OCI-LY1 (cell line): ENCODE measurements at regions not wholly inside any gene's neighbourhood (a gene's known extent, or its start where the extent isn't known, plus 50 kb on each side); places are given as distances from the start of the nearest gene placed in this dataset.

Experiments
- H2AFZ ChIP-seq: fragments of 200-600 bp; sonication (generic), shearing (Covaris generic); 2 replicates; pipeline ENCODE4 v1.6.0; 2014; ENCODE audit warnings: antibody characterized with exemption, mild to moderate bottlenecking, low read length
- H3F3A ChIP-seq: fragments of 200-600 bp; sonication (generic), shearing (Covaris generic); 2 replicates; pipeline ENCODE4 v1.6.0; 2014; ENCODE audit warnings: mild to moderate bottlenecking, antibody characterized with exemption, low read length, moderate library complexity; ENCODE audit not compliant: insufficient read depth
- H3K27ac ChIP-seq: fragments of 200-600 bp; sonication (generic); 2 replicates; pipeline ENCODE4 v1.5.1; 2014; ENCODE audit warnings: low read length, mixed run types, mild to moderate bottlenecking, low read depth; ENCODE audit not compliant: poor library complexity, severe bottlenecking
- H3K27me3 ChIP-seq: fragments of 200-600 bp; sonication (generic); 2 replicates; pipeline ENCODE4 v1.6.0; 2014; ENCODE audit warnings: antibody characterized with exemption, mild to moderate bottlenecking, low read length, moderate library complexity; ENCODE audit not compliant: insufficient read depth
- H3K36me3 ChIP-seq: fragments of 200-600 bp; sonication (generic); 2 replicates; pipeline ENCODE4 v1.6.1; 2014; ENCODE audit warnings: mild to moderate bottlenecking, antibody characterized with exemption, low read length, moderate library complexity, mixed read lengths; ENCODE audit not compliant: insufficient read depth
- H3K4me1 ChIP-seq: fragments of 200-600 bp; sonication (generic); 2 replicates; pipeline ENCODE4 v1.5.1; 2014; ENCODE audit warnings: mild to moderate bottlenecking, low read length, moderate library complexity; ENCODE audit not compliant: insufficient read depth, severe bottlenecking
- H3K4me2 ChIP-seq: fragments of 200-600 bp; sonication (generic), shearing (Covaris generic); 2 replicates; pipeline ENCODE4 v1.6.1; 2014; ENCODE audit warnings: low read length
- H3K4me3 ChIP-seq: fragments of 200-600 bp; sonication (generic); 2 replicates; pipeline ENCODE4 v1.5.1; 2014; ENCODE audit warnings: low read length, low read depth, mild to moderate bottlenecking, mixed read lengths; ENCODE audit not compliant: poor library complexity, severe bottlenecking
- H3K79me2 ChIP-seq: fragments of 200-600 bp; shearing (Covaris generic); 2 replicates; pipeline ENCODE4 v1.6.1; 2016; ENCODE audit warnings: mixed run types, low read length, mixed read lengths; ENCODE audit not compliant: insufficient read depth
- H3K9ac ChIP-seq: fragments of 200-600 bp; sonication (generic), shearing (Covaris generic); 2 replicates; pipeline ENCODE4 v1.6.1; 2014; ENCODE audit warnings: mild to moderate bottlenecking, low read length, mixed read lengths
- H3K9me2 ChIP-seq: fragments of 200-600 bp; sonication (generic), shearing (Covaris generic); 2 replicates; pipeline ENCODE4 v1.6.1; 2014; ENCODE audit warnings: low read depth, mild to moderate bottlenecking, low read length, mixed read lengths
- H3K9me3 ChIP-seq: fragments of 200-600 bp; shearing (Covaris generic); 2 replicates; pipeline ENCODE4 v1.6.1; 2014; ENCODE audit warnings: low read length, mixed read lengths
- H4K20me1 ChIP-seq: fragments of 200-600 bp; sonication (generic), shearing (Covaris generic); 2 replicates; pipeline ENCODE4 v1.6.0; 2016; ENCODE audit warnings: mild to moderate bottlenecking, low read length; ENCODE audit not compliant: insufficient read depth
- EZH2 ChIP-seq: fragments of 200-600 bp; sonication (generic), shearing (Covaris generic); IDR thresholded peaks from 2 replicates; pipeline ENCODE4 v1.8.0; 2017; ENCODE audit warnings: borderline replicate concordance, mixed run types, mild to moderate bottlenecking, antibody characterized with exemption, low read length, moderate library complexity, mixed read lengths
- TF ChIP-seq, protein P1 (sequence below): fragments of 200-600 bp; sonication (generic), shearing (Covaris generic); IDR thresholded peaks from 2 replicates; pipeline ENCODE4 v1.5.1; 2017; ENCODE audit warnings: mild to moderate bottlenecking, antibody characterized with exemption, low read length, moderate library complexity, mixed read lengths

DNA sequence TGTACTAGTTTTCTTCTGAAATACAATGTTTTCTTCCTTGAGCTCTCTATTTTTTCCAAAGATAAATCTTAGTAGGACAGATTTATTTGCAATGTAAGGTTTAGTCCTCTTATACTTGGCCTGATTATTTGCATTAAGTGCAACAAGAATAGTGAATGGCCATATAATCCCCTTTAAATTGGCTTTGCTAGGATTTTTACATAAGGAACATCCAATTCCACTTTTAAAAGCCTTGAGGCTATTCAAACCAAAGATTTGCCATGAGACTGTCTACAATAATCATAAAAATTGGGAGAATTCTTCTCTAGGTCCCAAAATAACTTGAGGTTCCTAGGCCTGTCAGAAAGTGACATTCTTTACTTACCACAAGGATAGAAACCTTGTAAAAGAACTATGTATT, 128.6 kb upstream of the THSD7A start:
- Histone ChIP-seq H3K27me3 (no peaks in the 10 kb centered on the region), H3K27ac (no peak overlapping the region), H3K79me2 (no peaks in the 10 kb centered on the region), H3K36me3 (no peaks in the 10 kb centered on the region), H4K20me1 (no peaks in the 10 kb centered on the region), H3K9ac (no peak overlapping the region), H3K9me2 (no peaks in the 10 kb centered on the region), H3K4me1 (no peaks in the 10 kb centered on the region), H3K9me3 (no peaks in the 10 kb centered on the region), H3K4me2 (no peak overlapping the region), H3K4me3 (no peak overlapping the region), H2AFZ (no peak overlapping the region), H3F3A (no peaks in the 10 kb centered on the region)
- TF ChIP-seq, protein P1, sequence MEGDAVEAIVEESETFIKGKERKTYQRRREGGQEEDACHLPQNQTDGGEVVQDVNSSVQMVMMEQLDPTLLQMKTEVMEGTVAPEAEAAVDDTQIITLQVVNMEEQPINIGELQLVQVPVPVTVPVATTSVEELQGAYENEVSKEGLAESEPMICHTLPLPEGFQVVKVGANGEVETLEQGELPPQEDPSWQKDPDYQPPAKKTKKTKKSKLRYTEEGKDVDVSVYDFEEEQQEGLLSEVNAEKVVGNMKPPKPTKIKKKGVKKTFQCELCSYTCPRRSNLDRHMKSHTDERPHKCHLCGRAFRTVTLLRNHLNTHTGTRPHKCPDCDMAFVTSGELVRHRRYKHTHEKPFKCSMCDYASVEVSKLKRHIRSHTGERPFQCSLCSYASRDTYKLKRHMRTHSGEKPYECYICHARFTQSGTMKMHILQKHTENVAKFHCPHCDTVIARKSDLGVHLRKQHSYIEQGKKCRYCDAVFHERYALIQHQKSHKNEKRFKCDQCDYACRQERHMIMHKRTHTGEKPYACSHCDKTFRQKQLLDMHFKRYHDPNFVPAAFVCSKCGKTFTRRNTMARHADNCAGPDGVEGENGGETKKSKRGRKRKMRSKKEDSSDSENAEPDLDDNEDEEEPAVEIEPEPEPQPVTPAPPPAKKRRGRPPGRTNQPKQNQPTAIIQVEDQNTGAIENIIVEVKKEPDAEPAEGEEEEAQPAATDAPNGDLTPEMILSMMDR: no peak
- TF ChIP-seq EZH2: no peak

DNA sequence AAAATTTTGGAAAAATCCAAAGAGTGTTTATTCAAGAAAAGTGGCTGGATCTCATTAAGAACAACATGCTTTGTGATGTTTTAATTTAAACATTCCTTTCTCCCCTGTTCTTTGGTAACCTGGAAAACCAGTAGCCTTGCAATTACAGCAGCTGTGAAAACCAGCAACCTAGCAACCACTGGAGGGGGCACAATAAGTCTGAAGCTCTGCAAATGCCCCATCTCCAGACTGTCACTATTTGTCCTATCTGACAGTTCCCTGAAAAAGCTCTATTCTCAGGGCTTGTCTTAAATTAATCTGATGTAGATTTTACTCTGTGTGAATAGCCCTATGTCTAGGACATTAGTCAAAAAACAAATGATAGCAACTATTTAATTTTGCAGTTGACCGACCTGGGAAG, 137.6 kb upstream of the THSD7A start:
- H3K9ac ChIP-seq: no peak overlapping the region
- no peaks in the 10 kb centered on the region for H3K79me2 ChIP-seq
- no peaks in the 10 kb centered on the region for H3K4me1 ChIP-seq
- TF ChIP-seq, protein P1: no peak
- no peak for TF ChIP-seq EZH2
- no peaks in the 10 kb centered on the region for H3F3A ChIP-seq
- no peaks in the 10 kb centered on the region for H3K9me3 ChIP-seq
- H3K36me3 ChIP-seq: no peaks in the 10 kb centered on the region
- H3K27me3 ChIP-seq: no peaks in the 10 kb centered on the region
- no peak overlapping the region for H3K4me2 ChIP-seq
- H4K20me1 ChIP-seq: no peaks in the 10 kb centered on the region
- no peaks in the 10 kb centered on the region for H3K9me2 ChIP-seq
- no peak overlapping the region for H2AFZ ChIP-seq
- H3K27ac ChIP-seq: no peak overlapping the region
- no peak overlapping the region for H3K4me3 ChIP-seq

DNA sequence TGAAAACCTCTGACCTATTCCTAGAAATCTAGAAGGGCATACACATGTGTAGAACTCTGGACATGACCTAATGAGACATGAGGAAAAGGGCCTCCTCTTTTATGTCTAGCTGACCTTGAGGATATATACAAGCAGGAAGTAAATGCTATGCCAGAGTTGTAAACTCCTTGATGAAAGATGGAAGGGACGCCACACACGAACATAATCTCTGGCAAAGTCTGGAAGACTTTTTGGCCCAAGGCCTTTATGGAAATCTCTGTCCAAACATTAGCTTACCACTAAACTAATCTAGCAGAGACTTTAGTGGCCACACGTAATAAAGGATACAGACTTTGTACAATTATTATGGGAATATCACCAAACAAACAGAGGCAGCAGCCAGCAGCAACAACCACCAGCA, 138.1 kb upstream of the THSD7A start:
- Histone ChIP-seq H3K9ac (no peak overlapping the region), H3K9me2 (no peaks in the 10 kb centered on the region), H3K9me3 (no peaks in the 10 kb centered on the region), H3K4me1 (no peaks in the 10 kb centered on the region), H3K4me3 (no peak overlapping the region), H3F3A (no peaks in the 10 kb centered on the region), H4K20me1 (no peaks in the 10 kb centered on the region), H3K79me2 (no peaks in the 10 kb centered on the region), H3K36me3 (no peaks in the 10 kb centered on the region), H2AFZ (no peak overlapping the region), H3K27me3 (no peaks in the 10 kb centered on the region), H3K4me2 (no peak overlapping the region), H3K27ac (no peak overlapping the region)
- TF ChIP-seq EZH2: no peak
- TF ChIP-seq, protein P1: no peak
